Glomerular visceral epithelial cell (primary cell): ENCODE measurements at regions not wholly inside any gene's neighbourhood (a gene's known extent, or its start where the extent isn't known, plus 50 kb on each side); places are given as distances from the start of the nearest gene placed in this dataset.
"Not testable (repeated sequence)": the region's sequence is repeated elsewhere in the genome, so short reads cannot be mapped to it uniquely, and the experiment has no call there.

Source experiments
- DNase-seq: peaks from one replicate; pipeline ENCODE4 v3.0.0-alpha.2; 2016; ENCODE audit errors: extremely low spot score

GRCh38 chr2:91839904-91840868, 3031.0 kb upstream of the TEKT4 start:
- no peak for DNase-seq

- DNase-seq = not testable (repeated sequence)
These were observed 3029.0 kb upstream of the TEKT4 start for GRCh38 chr2:91842264-91842663.

GRCh38 chr2:91842913-91843312, 3028.3 kb upstream of the TEKT4 start:
- DNase-seq = not testable (repeated sequence)

- DNase-seq = not testable (repeated sequence)
These were observed 3027.3 kb upstream of the TEKT4 start for GRCh38 chr2:91843723-91844450.

GRCh38 chr2:91844451-91844825, 3026.8 kb upstream of the TEKT4 start:
- not testable (repeated sequence) for DNase-seq

GRCh38 chr2:91846388-91846787, 3024.8 kb upstream of the TEKT4 start:
- DNase-seq = not testable (repeated sequence)

GRCh38 chr2:91851689-91852420, 3019.4 kb upstream of the TEKT4 start:
- not testable (repeated sequence) for DNase-seq

- not testable (repeated sequence) for DNase-seq
These were observed 3014.3 kb upstream of the TEKT4 start for GRCh38 chr2:91856971-91857370.

GRCh38 chr2:91857711-91858110, 3013.5 kb upstream of the TEKT4 start:
- DNase-seq = not testable (repeated sequence)

- not testable (repeated sequence) for DNase-seq
These were observed 2999.5 kb upstream of the TEKT4 start for GRCh38 chr2:91871716-91872115.

- not testable (repeated sequence) for DNase-seq
These were observed 2997.8 kb upstream of the TEKT4 start for GRCh38 chr2:91873416-91873815.

- not testable (repeated sequence) for DNase-seq
These were observed 2993.5 kb upstream of the TEKT4 start for GRCh38 chr2:91877658-91878210.

GRCh38 chr2:91895091-91895490, 2976.1 kb upstream of the TEKT4 start:
- not testable (repeated sequence) for DNase-seq

GRCh38 chr2:91917602-91918001, 2953.6 kb upstream of the TEKT4 start:
- not testable (repeated sequence) for DNase-seq
